Activated T-cell treated with anti-CD3 and anti-CD28 coated beads, Interleukin-2, amount 50 U/mL, for 72 hours (primary cell): ENCODE measurements at regions not wholly inside any gene's neighbourhood (a gene's known extent, or its start where the extent isn't known, plus 50 kb on each side); places are given as distances from the start of the nearest gene placed in this dataset.
"Not testable (repeated sequence)": the region's sequence is repeated elsewhere in the genome, so short reads cannot be mapped to it uniquely, and the experiment has no call there.

ENCODE experiments used
- ATAC-seq, 2 donors: fragments of 150-1000 bp; cut with Tn5 transposase; replicated peaks in 1 of 2; 2 replicates each; pipeline ENCODE4 v1.10.0; 2021; ENCODE audit warnings: moderate library complexity in 2 of 2, mild to moderate bottlenecking in 1 of 2
- DNase-seq, 2 donors: peaks; one replicate each; pipeline ENCODE4 v3.0.0; 2021 to 2022; ENCODE audit warnings: mixed read lengths in 1 of 2
- H3K27ac Mint-ChIP-seq: one replicate; pipeline ENCODE4 v1.8.0; 2022; ENCODE audit warnings: mild to moderate bottlenecking, moderate library complexity, mixed read lengths
- H3K27me3 Mint-ChIP-seq: one replicate; pipeline ENCODE4 v1.8.0; 2022; ENCODE audit warnings: low read depth, mixed read lengths
- H3K36me3 Mint-ChIP-seq, 2 donors: one replicate each; pipeline ENCODE4 v1.8.0; 2022; ENCODE audit warnings: mixed read lengths in 2 of 2, mild to moderate bottlenecking in 1 of 2; ENCODE audit not compliant: insufficient read depth in 2 of 2
- H3K4me1 Mint-ChIP-seq: one replicate; pipeline ENCODE4 v1.8.0; 2022; ENCODE audit warnings: low read depth, mixed read lengths
- H3K4me3 Mint-ChIP-seq, 2 donors: one replicate each; pipeline ENCODE4 v1.8.0; 2022; ENCODE audit warnings: mild to moderate bottlenecking in 2 of 2, mixed read lengths in 2 of 2, moderate library complexity in 2 of 2
- H3K9me3 Mint-ChIP-seq, 2 donors: one replicate each; pipeline ENCODE4 v1.8.0; 2022; ENCODE audit warnings: mixed read lengths in 2 of 2

DNA sequence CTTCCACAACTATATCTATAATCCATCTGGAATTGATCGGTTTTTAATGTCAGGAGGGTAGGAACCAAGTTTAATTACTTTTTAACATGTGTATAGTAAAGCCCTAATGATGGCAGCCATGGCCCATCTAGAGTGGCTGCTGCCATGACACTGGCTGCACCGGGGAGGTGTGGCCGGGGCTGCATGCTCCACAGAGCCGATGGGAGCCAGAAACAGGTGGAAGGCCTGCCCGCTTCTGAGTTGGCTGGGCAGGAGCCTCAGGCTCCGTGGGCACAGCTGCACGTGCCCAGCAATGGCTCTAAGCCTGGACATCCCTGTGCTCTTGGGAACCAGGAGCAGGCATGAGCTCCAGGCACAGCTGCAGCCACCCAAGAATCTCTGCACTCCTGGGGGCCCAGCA is 73.0 kb downstream of the GBP6 start:
- no peak overlapping the region for H3K4me3 Mint-ChIP-seq
- H3K9me3 Mint-ChIP-seq: peaks cover 12% of the 10 kb centered on the region in 2 donors
- peaks cover 4% of the 10 kb centered on the region for H3K4me1 Mint-ChIP-seq
- peaks cover 21 to 22% of the 10 kb centered on the region in 2 donors for H3K36me3 Mint-ChIP-seq
- DNase-seq (no peak), ATAC-seq (no peak)
- peaks cover 19% of the 10 kb centered on the region for H3K27me3 Mint-ChIP-seq
- H3K27ac Mint-ChIP-seq: no peak overlapping the region

- H3K4me1 Mint-ChIP-seq, ATAC-seq, H3K4me3 Mint-ChIP-seq, DNase-seq, H3K27ac Mint-ChIP-seq: not testable (repeated sequence)
- Mint-ChIP-seq H3K27me3 (peaks cover 25% of the 10 kb centered on the region), H3K36me3 (peaks cover 22% of the 10 kb centered on the region in 2 donors), H3K9me3 (peaks cover 12% of the 10 kb centered on the region in 2 donors)
These were observed 74.4 kb downstream of the GBP6 start for GRCh38 chr1:89438301-89438700.

DNA sequence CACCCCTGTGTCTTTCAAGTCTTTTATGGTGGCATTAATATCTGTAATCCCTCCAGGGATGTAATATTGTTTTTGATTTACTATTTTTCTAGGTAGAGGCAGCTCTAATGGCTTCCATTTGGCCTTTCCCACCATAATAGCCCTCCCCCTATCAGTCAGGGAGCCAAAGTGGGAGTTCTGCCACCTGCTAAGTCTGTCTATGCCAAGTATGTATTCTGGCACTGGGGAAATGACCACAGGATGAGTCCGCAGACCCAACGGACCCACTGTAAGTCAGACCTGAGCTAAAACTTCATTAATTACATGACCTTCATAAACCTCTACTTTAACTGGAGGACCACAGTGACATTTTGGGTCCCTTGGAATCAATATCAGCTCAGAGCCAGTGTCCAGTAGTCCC is 77.1 kb downstream of the GBP6 start:
- H3K4me1 Mint-ChIP-seq: no peaks in the 10 kb centered on the region
- ATAC-seq (no peak), DNase-seq (no peak)
- no peak overlapping the region for H3K27ac Mint-ChIP-seq
- peaks cover 36% of the 10 kb centered on the region for H3K27me3 Mint-ChIP-seq
- H3K4me3 Mint-ChIP-seq: no peak overlapping the region
- H3K36me3 Mint-ChIP-seq: peaks cover 22% of the 10 kb centered on the region in 2 donors
- peaks cover 12% of the 10 kb centered on the region in 2 donors for H3K9me3 Mint-ChIP-seq

DNA sequence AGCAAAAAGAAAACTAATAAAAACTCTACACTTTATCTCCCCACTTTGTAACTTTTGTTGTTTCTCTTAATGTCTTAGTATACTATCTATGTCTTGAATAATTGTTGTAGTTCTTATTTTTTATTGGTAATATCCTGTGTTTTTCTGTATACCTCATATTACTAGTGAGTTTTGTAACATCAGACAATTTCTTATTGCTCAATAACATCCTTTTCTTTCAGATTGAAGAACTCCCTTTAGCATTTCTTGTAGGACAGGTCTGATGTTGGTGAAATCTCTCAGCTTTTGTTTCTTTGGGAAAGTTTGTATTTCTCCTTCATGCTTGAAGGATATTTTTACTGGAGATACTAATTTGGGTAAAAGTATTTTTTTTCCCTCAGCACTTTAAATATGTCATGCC is 79.8 kb upstream of the LRRC8B start:
- peaks cover 2% of the 10 kb centered on the region for H3K4me1 Mint-ChIP-seq
- H3K27me3 Mint-ChIP-seq: peaks cover 41% of the 10 kb centered on the region
- no peak overlapping the region for H3K4me3 Mint-ChIP-seq
- H3K36me3 Mint-ChIP-seq: peaks cover 6 to 9% of the 10 kb centered on the region in 2 donors
- peaks cover 0 to 2% of the 10 kb centered on the region in 2 donors for H3K9me3 Mint-ChIP-seq
- DNase-seq: no peak
- H3K27ac Mint-ChIP-seq: no peak overlapping the region
- ATAC-seq: no peak

GRCh38 chr1:89451011-89451410 is 73.6 kb upstream of the LRRC8B start:
- Mint-ChIP-seq H3K4me3 (peak overlapping the region; percentile 73 to 94), H3K9me3 (no peaks in the 10 kb centered on the region), H3K27me3 (peaks cover 47% of the 10 kb centered on the region), H3K36me3 (peaks cover 0 to 6% of the 10 kb centered on the region in 2 donors), H3K4me1 (peaks cover 26% of the 10 kb centered on the region), H3K27ac (peak overlapping the region; percentile 97)
- DNase-seq (peak; percentile 25 to 37), ATAC-seq (peak; percentile 87 to 88)

DNA sequence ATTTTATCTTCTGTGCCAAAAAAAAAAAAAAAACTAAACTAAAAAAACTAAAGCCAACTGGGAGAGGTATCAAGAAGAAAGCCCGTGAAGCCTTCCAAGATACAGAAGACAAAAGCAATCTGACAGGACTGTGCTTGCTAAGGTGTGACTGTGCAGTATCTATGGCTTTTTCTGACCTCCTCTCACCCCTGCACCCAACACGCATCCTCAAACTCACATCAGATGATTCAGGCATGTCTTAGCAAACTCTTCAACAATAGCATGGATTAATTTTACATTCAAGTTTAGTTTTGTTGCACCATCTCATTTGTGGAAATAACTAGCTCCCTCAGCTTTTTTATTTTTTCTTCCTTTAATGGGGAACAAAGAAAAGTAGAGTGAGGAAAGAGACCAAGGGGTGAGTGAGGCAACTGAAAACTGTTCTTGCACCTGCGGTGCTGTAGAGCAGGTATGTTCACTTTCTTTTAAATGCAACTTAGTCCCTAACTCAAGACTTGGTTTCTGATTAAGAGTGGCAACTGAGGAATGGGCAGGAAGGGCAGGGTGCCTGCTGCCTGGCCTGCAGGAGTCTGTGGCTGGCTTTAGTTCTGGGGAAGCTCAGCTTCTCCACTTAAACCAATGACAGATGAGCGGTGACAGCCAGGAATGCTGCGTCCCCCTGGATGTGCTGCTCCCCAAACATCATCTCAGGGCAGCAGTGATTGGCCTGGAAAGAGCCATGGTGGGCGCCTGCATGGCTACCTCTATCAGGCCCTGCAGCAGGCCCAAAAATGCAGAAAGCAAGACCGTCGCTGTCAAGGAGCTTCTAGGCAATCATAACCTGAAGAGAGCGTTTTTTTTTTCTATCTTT is 71.3 kb upstream of the LRRC8B start:
- no peaks in the 10 kb centered on the region for H3K9me3 Mint-ChIP-seq

DNA sequence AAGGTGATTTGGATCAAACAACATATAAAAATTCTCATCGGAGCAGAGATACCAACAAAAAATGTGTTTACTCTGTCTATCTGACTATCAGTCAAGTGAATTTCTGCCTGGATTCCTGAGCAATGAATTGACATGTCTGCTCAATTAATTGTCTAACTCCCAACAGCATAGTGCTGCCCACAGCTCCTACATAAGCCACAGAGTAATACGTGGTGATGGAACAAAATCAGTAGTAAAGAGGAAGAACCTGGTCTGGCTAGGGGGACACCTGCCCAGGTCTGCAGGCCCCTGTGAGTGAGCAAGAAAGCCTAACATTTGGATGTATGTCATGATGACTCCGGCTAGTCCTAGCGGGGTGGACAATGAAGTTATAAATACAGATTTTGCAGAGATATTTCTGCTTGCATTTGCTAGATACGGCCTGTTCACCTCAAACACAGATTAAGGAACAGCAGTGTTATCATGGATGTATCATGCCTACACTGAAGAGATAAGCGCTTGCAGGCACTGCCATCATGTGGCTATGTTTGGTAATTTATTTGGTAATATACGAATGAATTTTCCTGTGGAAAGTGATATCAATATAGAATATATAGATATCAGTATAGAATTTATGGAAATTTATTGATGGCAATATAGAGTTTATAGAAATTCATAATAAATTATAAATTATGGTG is 69.6 kb upstream of the LRRC8B start:
- Mint-ChIP-seq H3K9me3 (no peaks in the 10 kb centered on the region), H3K4me3 (no peak overlapping the region), H3K4me1 (peaks cover 23% of the 10 kb centered on the region), H3K36me3 (no peaks in the 10 kb centered on the region), H3K27ac (no peak overlapping the region), H3K27me3 (peaks cover 64% of the 10 kb centered on the region)
- DNase-seq: peak; percentile 61 to 63
- peak; percentile 44 to 65 for ATAC-seq

More for the DNA sequence above, 71.3 kb upstream of the LRRC8B start:
- ATAC-seq (no peak), DNase-seq (no peak)
- Mint-ChIP-seq H3K4me1 (peaks cover 26% of the 10 kb centered on the region), H3K27ac (no peak overlapping the region), H3K36me3 (peaks cover 0 to 5% of the 10 kb centered on the region in 2 donors), H3K27me3 (peaks cover 58% of the 10 kb centered on the region), H3K4me3 (no peak overlapping the region)

- no peak for ATAC-seq
- DNase-seq: no peak
- H3K9me3 Mint-ChIP-seq: no peaks in the 10 kb centered on the region
- H3K4me3 Mint-ChIP-seq: no peak overlapping the region
- peaks cover 81% of the 10 kb centered on the region for H3K27me3 Mint-ChIP-seq
- H3K36me3 Mint-ChIP-seq: no peaks in the 10 kb centered on the region
- H3K27ac Mint-ChIP-seq: no peak overlapping the region
- peaks cover 10% of the 10 kb centered on the region for H3K4me1 Mint-ChIP-seq
These were observed 67.6 kb upstream of the LRRC8B start for GRCh38 chr1:89457046-89457445.

GRCh38 chr1:89459081-89459480 is 65.5 kb upstream of the LRRC8B start:
- no peaks in the 10 kb centered on the region for H3K9me3 Mint-ChIP-seq
- ATAC-seq (no peak), DNase-seq (no peak)
- no peak overlapping the region for H3K27ac Mint-ChIP-seq
- H3K4me1 Mint-ChIP-seq: peaks cover 16% of the 10 kb centered on the region
- no peak overlapping the region for H3K4me3 Mint-ChIP-seq
- peaks cover 76% of the 10 kb centered on the region for H3K27me3 Mint-ChIP-seq
- H3K36me3 Mint-ChIP-seq: no peaks in the 10 kb centered on the region

GRCh38 chr1:89460325-89460724 is 64.3 kb upstream of the LRRC8B start:
- Mint-ChIP-seq H3K36me3 (no peaks in the 10 kb centered on the region), H3K4me1 (peaks cover 28% of the 10 kb centered on the region), H3K9me3 (no peaks in the 10 kb centered on the region), H3K4me3 (no peak overlapping the region), H3K27ac (no peak overlapping the region), H3K27me3 (peaks cover 87% of the 10 kb centered on the region)
- DNase-seq: no peak
- no peak for ATAC-seq

DNA sequence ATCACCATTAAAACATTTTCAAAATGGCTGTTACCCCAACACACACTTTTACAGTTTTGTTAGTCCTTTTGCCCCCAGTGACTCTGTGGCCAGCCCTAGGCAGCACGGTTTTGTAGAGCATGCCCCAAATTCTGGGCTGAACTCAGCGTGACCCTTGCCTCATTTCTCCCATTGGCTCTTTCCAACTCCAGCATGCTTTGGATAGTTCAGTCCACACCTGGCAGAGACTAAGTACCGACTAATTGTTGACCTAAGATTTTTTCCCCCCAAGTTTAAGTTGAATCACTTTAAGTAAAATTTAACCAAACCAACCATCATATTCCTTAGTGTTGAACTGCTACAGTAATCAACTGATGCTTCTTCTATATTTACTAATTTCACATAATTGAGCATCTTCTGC is 62.4 kb upstream of the LRRC8B start:
- Mint-ChIP-seq H3K27ac (no peak overlapping the region), H3K36me3 (no peaks in the 10 kb centered on the region), H3K4me3 (no peak overlapping the region), H3K4me1 (peaks cover 41% of the 10 kb centered on the region), H3K9me3 (no peaks in the 10 kb centered on the region), H3K27me3 (peaks cover 85% of the 10 kb centered on the region)
- no peak for ATAC-seq
- no peak for DNase-seq

- peaks cover 78% of the 10 kb centered on the region for H3K27me3 Mint-ChIP-seq
- ATAC-seq (peak in 1 of 2 donors; percentile 22), DNase-seq (peak; percentile 60 to 63)
- H3K9me3 Mint-ChIP-seq: no peaks in the 10 kb centered on the region
- H3K4me3 Mint-ChIP-seq: peak overlapping the region in 1 of 2 donors; percentile 4
- H3K27ac Mint-ChIP-seq: peak overlapping the region; percentile 8
- H3K36me3 Mint-ChIP-seq: no peaks in the 10 kb centered on the region
- H3K4me1 Mint-ChIP-seq: peaks cover 41% of the 10 kb centered on the region
These were observed 60.6 kb upstream of the LRRC8B start for GRCh38 chr1:89464008-89464407.

DNA sequence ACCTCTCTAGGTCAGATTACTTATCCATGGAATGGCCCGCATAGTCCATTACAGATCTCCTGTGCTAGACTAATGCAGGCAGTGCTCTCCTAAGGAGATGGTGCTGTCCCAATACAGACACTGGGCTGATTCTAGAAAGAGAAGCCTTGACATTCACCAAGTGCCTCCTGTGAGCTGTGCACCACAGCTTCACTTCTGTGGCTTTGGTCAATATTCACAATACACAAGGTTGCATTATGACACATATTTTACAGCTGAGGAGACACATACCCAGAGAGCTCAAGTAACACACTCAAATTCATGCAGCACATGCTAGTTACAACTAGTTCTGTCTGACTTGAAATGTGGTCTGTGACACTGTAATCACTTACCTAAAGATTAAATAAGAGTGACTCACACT is 59.4 kb upstream of the LRRC8B start:
- Mint-ChIP-seq H3K27me3 (peaks cover 78% of the 10 kb centered on the region), H3K27ac (peak overlapping the region; percentile 61), H3K9me3 (no peaks in the 10 kb centered on the region), H3K36me3 (no peaks in the 10 kb centered on the region), H3K4me3 (peak overlapping the region; percentile 3 to 9), H3K4me1 (peaks cover 39% of the 10 kb centered on the region)
- ATAC-seq: peak; percentile 96
- peak; percentile 49 to 65 for DNase-seq
